Astrocyte of the cerebellum (primary cell): ENCODE measurements at regions not wholly inside any gene's neighbourhood (a gene's known extent, or its start where the extent isn't known, plus 50 kb on each side); places are given as distances from the start of the nearest gene placed in this dataset.
A peak's percentile ranks its signal among the peaks of the same experiment; 100 is the strongest.
"Not testable (repeated sequence)": the region's sequence is repeated elsewhere in the genome, so short reads cannot be mapped to it uniquely, and the experiment has no call there.

ENCODE experiments used
- DNase-seq: peaks from one replicate; pipeline ENCODE4 v3.0.0-alpha.2; 2011; ENCODE audit warnings: low read depth
- H3K4me3 ChIP-seq: 2 replicates; pipeline ENCODE4 v1.5.1; 2011; ENCODE audit warnings: mild to moderate bottlenecking, low read depth, low read length, moderate library complexity
- CTCF ChIP-seq: IDR thresholded peaks from 2 replicates; pipeline ENCODE4 v1.5.1; 2012; ENCODE audit warnings: low read length, low read depth, moderate library complexity, mild to moderate bottlenecking; ENCODE audit errors: missing control alignments
- in situ Hi-C: cut with HindIII; loops from 2 replicates; pipeline ENCODE4 v1.10.0; 2017; ENCODE audit warnings: low sequenced_read_pairs

GRCh38 chr18:42536442-42536841, 579.0 kb downstream of the RIT2 start:
- in situ Hi-C loops, result no loop called here
- no peak for DNase-seq
- TF ChIP-seq CTCF, result no peak
- no peak overlapping the region for H3K4me3 ChIP-seq

GRCh38 chr18:42537291-42537690, 578.2 kb downstream of the RIT2 start:
- no peak for DNase-seq
- no peak overlapping the region for H3K4me3 ChIP-seq
- in situ Hi-C loops, result no loop called here
- no peak for TF ChIP-seq CTCF

- DNase-seq, result no peak
- no peak overlapping the region for H3K4me3 ChIP-seq
- in situ Hi-C loops, result no loop called here
- no peak for TF ChIP-seq CTCF
Measured at GRCh38 chr18:42544901-42545300, 570.6 kb downstream of the RIT2 start.

GRCh38 chr18:42545825-42546224, 569.7 kb downstream of the RIT2 start:
- in situ Hi-C loops, result no loop called here
- no peak overlapping the region for H3K4me3 ChIP-seq
- peak; percentile 40 for DNase-seq
- TF ChIP-seq CTCF, result no peak

- in situ Hi-C loops, result no loop called here
- DNase-seq, result peak; percentile 18
- TF ChIP-seq CTCF, result no peak
- no peak overlapping the region for H3K4me3 ChIP-seq
Measured at GRCh38 chr18:42548493-42548892, 567.0 kb downstream of the RIT2 start.

- in situ Hi-C loops, result no loop called here
- DNase-seq, result no peak
- TF ChIP-seq CTCF, result no peak
- no peak overlapping the region for H3K4me3 ChIP-seq
Measured at GRCh38 chr18:42549596-42549995, 565.9 kb downstream of the RIT2 start.

GRCh38 chr18:42552559-42552958, 562.9 kb downstream of the RIT2 start:
- in situ Hi-C loops, DNase-seq, H3K4me3 ChIP-seq: not testable (repeated sequence)
